Stimulated activated effector memory CD8-positive, alpha-beta T cell treated with anti-CD3 and anti-CD28 coated beads, Interleukin-12 subunit alpha, Interleukin-12 subunit beta, amount 100 ng/mL, for 72 hours (primary cell): ENCODE measurements at regions not wholly inside any gene's neighbourhood (a gene's known extent, or its start where the extent isn't known, plus 50 kb on each side); places are given as distances from the start of the nearest gene placed in this dataset.

Source experiments
- ATAC-seq: fragments of 150-1000 bp; cut with Tn5 transposase; 2 replicates; pipeline ENCODE4 v1.10.0; 2021
- DNase-seq, 2 donors: peaks; one replicate each; pipeline ENCODE4 v3.0.0; 2021 to 2022; ENCODE audit warnings: low spot score in 2 of 2
- H3K27ac Mint-ChIP-seq: one replicate; pipeline ENCODE4 v1.8.0; 2022; ENCODE audit warnings: mild to moderate bottlenecking, mixed read lengths
- H3K36me3 Mint-ChIP-seq: one replicate; pipeline ENCODE4 v1.8.0; 2022; ENCODE audit warnings: mild to moderate bottlenecking, mixed read lengths
- H3K4me1 Mint-ChIP-seq: one replicate; pipeline ENCODE4 v1.8.0; 2022; ENCODE audit warnings: mixed read lengths
- H3K4me3 Mint-ChIP-seq: one replicate; pipeline ENCODE4 v1.8.0; 2022; ENCODE audit warnings: mild to moderate bottlenecking, mixed read lengths
- H3K9me3 Mint-ChIP-seq: one replicate; pipeline ENCODE4 v1.8.0; 2022; ENCODE audit warnings: mixed read lengths

DNA sequence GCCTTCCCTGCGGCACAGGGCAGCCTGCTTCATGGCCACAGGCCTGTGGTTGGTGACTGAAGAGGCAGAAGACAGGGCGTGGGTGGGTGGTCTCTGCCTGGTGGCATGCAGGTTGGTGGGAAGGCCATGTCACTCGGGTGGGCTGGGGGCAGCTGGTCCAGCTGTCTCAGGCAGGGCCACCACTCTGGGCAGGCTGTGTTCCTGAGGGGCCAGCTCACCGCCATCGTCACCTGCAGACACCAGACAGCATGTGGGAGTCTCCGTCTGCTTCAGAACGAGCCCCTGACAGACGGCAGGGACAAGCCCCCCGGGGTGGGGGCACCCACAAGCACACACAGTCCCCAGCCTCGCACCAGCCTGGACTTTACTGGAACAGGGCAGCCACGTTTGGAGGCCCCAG lies 750.1 kb downstream of the BRD1 start:
- H3K4me3 Mint-ChIP-seq, result no peak overlapping the region
- no peak for ATAC-seq
- DNase-seq, result no peak
- H3K27ac Mint-ChIP-seq, result no peak overlapping the region
- H3K36me3 Mint-ChIP-seq, result no peaks in the 10 kb centered on the region
- H3K9me3 Mint-ChIP-seq, result no peaks in the 10 kb centered on the region
- no peaks in the 10 kb centered on the region for H3K4me1 Mint-ChIP-seq

DNA sequence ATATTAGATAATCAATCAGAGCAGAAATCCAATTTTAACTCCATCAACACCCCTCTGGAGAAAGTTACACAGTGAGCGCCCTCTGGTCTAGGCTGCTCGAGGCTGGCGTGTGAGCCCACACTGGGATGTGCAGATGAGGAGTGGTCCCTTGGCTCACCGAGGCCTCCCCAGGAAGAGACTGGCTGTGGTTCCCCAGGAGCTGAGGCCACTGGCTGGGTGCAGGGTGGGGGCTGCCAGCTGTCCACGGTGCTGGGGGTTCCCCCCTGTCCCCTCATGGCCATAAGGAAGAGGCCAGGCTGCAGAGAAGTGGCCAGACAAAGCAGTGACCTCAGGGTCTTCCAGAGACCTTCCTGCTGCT lies 750.7 kb downstream of the BRD1 start:
- no peaks in the 10 kb centered on the region for H3K36me3 Mint-ChIP-seq
- no peak overlapping the region for H3K4me3 Mint-ChIP-seq
- H3K27ac Mint-ChIP-seq, result no peak overlapping the region
- H3K9me3 Mint-ChIP-seq, result no peaks in the 10 kb centered on the region
- DNase-seq (no peak), ATAC-seq (no peak)
- H3K4me1 Mint-ChIP-seq, result no peaks in the 10 kb centered on the region

DNA sequence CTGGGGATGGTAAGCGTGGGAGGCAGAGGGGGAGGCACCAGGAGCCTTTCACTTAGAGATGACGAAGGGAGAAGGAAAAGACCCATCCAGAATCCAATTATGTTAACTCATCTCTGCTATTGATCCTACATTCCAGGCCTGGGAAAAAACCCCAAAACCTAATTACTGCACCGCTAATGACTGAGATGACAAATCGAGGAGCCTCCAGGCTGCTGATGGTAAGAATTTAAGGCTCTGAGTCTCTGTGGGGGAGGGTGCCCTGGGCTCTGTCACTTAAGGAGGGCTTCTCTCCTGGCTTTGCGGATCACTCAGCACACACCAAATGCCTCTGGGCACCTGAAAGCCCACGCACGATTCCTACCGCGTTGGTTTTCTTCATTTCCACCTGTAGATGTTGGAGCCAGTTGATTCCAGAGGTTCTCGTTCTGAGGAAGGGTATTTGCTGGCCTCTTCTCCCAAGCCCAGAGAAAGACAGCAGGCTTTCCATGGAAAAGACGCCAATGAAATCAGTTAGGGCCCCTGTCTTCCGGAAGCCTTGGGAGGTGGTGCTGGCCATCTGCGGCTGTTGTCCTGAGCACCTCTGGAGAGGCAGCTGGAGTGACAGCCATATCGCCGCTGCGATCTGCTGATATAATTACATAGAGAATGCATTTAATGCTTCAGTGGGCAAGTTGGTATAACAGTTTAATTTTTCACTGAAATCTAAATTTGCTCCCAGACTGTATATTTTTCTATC lies 751.2 kb downstream of the BRD1 start:
- Mint-ChIP-seq H3K4me1 (no peaks in the 10 kb centered on the region), H3K27ac (no peak overlapping the region), H3K9me3 (no peaks in the 10 kb centered on the region), H3K36me3 (no peaks in the 10 kb centered on the region), H3K4me3 (no peak overlapping the region)
- ATAC-seq, result no peak
- no peak for DNase-seq

DNA sequence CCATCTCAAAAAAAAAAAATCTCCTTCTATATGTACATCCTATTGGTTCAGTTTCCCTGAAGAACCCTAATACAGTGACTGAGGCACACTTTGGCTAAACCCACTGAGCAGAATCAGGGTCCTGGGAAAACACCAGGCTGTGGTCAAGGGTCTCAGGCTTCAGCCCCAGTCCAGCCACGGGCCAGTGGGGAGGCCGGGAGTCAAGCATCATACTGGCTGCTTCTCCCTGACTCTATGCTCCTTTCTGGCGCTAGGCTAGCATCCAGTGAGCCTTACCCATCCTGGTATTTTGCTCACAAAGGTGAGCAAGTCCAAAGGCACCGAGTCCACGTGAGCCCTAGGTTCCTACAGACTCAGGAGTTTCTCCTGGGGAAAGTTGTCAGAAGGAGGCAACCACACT lies 752.5 kb downstream of the BRD1 start:
- DNase-seq (no peak), ATAC-seq (no peak)
- H3K4me3 Mint-ChIP-seq, result no peak overlapping the region
- no peaks in the 10 kb centered on the region for H3K36me3 Mint-ChIP-seq
- no peaks in the 10 kb centered on the region for H3K9me3 Mint-ChIP-seq
- H3K27ac Mint-ChIP-seq, result no peak overlapping the region
- no peaks in the 10 kb centered on the region for H3K4me1 Mint-ChIP-seq

DNA sequence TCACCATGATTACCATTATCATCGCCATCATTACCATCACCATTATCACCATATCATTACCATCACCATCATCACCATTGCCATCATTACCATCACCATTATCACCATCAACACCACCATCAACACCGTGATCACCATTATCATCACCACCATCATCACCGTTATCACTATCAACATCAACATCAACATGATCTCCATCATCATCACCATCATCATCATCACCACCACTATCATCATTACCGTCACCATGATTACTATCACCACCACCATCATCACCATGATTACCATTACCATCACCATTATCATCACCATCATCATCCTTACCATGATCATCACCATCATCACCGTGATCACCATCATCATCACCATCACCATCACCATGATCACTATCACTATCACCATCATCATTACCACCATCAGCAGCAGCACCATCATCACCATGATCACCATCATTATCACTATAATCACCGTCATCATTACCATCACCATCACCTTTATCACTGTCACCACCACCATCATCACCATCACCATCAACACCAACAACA lies 753.7 kb downstream of the BRD1 start:
- no peaks in the 10 kb centered on the region for H3K4me1 Mint-ChIP-seq
- ATAC-seq (no peak), DNase-seq (no peak)
- no peak overlapping the region for H3K4me3 Mint-ChIP-seq
- H3K9me3 Mint-ChIP-seq, result no peaks in the 10 kb centered on the region
- H3K36me3 Mint-ChIP-seq, result no peaks in the 10 kb centered on the region
- no peak overlapping the region for H3K27ac Mint-ChIP-seq

DNA sequence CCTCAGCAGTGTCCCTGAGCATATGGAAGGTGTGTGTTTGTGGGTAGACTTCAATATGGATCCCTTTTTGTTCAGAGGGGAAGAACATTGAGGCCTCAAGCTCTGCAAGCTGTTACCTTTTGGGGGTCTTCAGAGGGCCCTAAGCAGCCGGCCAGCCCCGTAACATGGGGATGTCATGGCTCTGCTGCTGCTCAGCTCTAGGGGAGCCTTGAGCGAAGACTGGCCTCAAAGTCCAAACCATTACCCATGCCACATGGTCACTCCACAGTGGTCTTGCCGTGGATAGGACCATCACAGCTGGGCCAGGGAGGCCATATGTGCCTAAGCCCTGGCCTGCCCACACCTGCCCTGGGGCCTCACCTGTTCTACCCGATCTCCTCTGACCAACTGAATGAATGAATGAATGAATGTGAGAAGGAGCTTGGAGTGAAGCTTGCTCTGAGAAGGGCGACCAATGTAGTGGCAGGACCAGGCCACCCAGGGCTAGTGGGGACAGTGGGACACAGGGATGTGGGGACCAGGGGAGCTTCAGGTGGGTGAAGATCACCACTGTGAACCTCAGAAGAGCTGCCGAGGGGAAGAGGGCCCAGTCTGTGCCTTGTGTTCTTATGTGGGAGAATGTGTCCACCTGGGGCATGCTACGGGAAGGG lies 754.6 kb downstream of the BRD1 start:
- Mint-ChIP-seq H3K4me3 (no peak overlapping the region), H3K27ac (no peak overlapping the region), H3K36me3 (no peaks in the 10 kb centered on the region), H3K4me1 (no peaks in the 10 kb centered on the region), H3K9me3 (no peaks in the 10 kb centered on the region)
- ATAC-seq, result no peak
- DNase-seq, result no peak

DNA sequence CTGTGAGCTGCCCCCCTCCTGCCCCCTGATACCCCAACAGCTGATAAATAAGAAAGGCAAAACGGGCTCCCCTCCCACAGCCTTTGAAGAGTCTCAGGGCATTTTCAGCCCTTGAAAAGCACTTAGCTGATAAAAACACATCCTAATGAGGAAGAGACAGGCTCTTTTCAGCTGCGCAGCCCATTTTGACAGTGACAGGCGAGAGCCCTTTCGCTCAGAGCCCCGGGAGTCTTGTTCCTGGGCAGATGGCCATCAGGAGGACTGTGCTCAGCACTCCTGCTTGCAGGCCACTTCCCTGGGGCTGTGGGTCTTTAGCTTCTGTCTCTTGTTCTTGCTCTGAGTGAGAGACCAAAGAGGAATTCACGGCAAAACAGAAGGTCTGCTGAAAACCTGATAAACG lies 757.2 kb downstream of the BRD1 start:
- H3K36me3 Mint-ChIP-seq, result no peaks in the 10 kb centered on the region
- no peak overlapping the region for H3K4me3 Mint-ChIP-seq
- H3K9me3 Mint-ChIP-seq, result no peaks in the 10 kb centered on the region
- H3K27ac Mint-ChIP-seq, result no peak overlapping the region
- no peak for DNase-seq
- ATAC-seq, result no peak
- no peaks in the 10 kb centered on the region for H3K4me1 Mint-ChIP-seq

DNA sequence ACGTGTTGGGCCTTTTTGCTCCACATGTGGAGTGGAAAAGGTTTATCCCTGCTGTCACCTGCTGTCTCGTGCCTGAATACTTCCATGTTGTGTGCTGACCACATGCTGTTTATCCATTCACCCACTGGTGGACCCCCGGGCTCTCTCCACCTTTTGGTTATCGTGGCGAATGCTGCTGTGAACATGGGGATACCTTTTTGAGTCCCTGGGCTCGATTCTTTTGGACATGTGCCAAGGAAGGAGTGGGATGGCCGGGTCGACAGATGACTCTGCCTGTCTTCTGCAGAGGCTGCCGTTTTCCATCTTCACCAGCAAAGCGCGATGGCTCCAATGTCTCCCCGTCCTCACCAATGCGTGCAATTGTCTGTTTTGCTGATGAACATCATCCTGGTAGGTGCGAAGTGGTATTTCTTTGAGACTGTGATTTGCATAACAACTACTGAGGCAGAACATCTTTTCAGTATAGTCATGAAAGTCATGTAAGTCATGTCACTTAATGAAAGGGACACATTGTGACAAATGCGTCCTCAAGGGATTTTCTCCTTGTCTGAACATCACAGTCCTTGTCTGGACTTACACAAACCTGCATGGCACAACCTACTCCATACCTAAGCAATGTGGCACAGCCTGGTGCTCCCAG lies 758.7 kb downstream of the BRD1 start:
- no peak overlapping the region for H3K27ac Mint-ChIP-seq
- H3K4me1 Mint-ChIP-seq, result no peaks in the 10 kb centered on the region
- DNase-seq (no peak), ATAC-seq (no peak)
- no peaks in the 10 kb centered on the region for H3K36me3 Mint-ChIP-seq
- no peak overlapping the region for H3K4me3 Mint-ChIP-seq
- H3K9me3 Mint-ChIP-seq, result no peaks in the 10 kb centered on the region

DNA sequence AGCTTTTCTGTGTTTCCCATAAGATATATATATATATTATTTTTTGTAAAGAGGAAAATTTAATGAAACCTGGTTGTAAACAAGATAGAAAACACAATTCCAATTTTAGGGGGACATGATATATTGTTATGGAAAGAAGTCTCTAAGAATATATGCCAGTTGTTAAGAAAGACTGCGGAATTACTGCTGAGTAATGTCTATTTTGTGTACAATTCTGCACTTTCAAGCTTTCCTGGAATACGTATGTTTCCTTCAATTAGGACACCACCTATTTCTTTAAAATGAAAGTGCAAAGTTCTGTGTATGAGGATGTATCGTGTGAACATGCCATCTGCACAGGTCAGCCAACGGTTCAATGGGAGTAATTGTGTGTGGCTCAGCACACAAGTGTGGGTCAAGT lies 760.2 kb downstream of the BRD1 start:
- ATAC-seq (no peak), DNase-seq (no peak)
- H3K9me3 Mint-ChIP-seq, result no peaks in the 10 kb centered on the region
- no peak overlapping the region for H3K27ac Mint-ChIP-seq
- H3K4me1 Mint-ChIP-seq, result no peaks in the 10 kb centered on the region
- H3K36me3 Mint-ChIP-seq, result no peaks in the 10 kb centered on the region
- no peak overlapping the region for H3K4me3 Mint-ChIP-seq

DNA sequence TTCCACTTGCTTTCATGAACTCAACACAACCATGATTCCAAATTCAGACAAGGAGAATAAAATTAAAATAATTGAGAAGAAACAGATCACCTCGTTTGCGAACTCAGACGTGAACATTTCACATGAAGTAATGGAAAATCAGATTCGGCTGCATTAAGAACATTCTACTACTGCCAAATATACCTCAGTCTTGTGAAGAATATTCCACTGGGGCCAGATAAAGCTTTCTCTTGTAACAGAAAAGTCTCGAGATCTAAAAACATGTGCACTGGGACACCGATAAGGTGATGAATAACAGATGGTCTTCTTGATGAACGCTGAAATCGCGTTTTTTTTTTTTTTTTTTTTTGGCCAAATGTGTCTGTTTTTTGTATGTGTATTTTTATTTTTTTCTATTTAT lies 761.1 kb downstream of the BRD1 start:
- Mint-ChIP-seq H3K36me3 (no peaks in the 10 kb centered on the region), H3K27ac (no peak overlapping the region), H3K4me3 (no peak overlapping the region), H3K9me3 (no peaks in the 10 kb centered on the region), H3K4me1 (no peaks in the 10 kb centered on the region)
- ATAC-seq (no peak), DNase-seq (no peak)

DNA sequence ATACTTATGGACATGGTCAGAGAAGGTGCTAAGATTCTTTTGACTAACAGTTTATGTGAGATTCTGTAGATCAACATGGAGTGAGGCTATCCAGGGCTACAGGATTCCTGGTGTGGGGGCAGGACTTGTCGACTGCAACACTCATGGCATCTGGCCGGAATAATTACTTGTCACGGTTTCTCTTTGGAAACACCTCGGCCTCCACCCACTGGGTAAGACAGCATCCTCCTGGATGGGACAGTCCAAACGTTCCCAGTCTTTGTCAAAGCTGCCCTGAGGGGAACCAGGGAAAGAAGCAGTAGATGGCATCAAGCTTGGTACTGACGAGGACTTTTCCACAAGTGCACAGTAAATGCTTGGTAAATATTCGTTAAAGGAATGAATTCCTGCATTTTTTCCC lies 762.8 kb downstream of the BRD1 start:
- no peaks in the 10 kb centered on the region for H3K4me1 Mint-ChIP-seq
- H3K9me3 Mint-ChIP-seq, result no peaks in the 10 kb centered on the region
- DNase-seq (no peak), ATAC-seq (no peak)
- H3K27ac Mint-ChIP-seq, result no peak overlapping the region
- H3K4me3 Mint-ChIP-seq, result no peak overlapping the region
- no peaks in the 10 kb centered on the region for H3K36me3 Mint-ChIP-seq

DNA sequence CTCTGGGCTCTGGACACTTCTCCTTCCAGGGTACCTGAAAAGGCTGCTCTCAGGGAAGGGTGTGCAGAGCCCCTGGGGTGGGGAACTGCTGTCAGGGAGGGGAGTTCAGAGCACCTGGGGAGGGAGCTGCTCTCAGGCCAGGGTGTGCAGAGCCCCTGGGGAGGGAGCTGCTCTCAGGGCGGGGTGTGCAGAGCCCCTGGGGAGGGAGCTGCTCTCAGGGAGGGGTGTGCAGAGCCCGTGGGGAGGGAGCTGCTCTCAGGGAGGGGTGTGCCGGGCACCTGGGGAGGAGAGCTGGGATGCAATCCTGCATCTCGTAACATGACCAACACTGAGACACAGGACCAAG lies 764.2 kb downstream of the BRD1 start:
- ATAC-seq (no peak), DNase-seq (no peak)
- Mint-ChIP-seq H3K27ac (no peak overlapping the region), H3K36me3 (no peaks in the 10 kb centered on the region), H3K9me3 (no peaks in the 10 kb centered on the region), H3K4me1 (no peaks in the 10 kb centered on the region), H3K4me3 (no peak overlapping the region)

DNA sequence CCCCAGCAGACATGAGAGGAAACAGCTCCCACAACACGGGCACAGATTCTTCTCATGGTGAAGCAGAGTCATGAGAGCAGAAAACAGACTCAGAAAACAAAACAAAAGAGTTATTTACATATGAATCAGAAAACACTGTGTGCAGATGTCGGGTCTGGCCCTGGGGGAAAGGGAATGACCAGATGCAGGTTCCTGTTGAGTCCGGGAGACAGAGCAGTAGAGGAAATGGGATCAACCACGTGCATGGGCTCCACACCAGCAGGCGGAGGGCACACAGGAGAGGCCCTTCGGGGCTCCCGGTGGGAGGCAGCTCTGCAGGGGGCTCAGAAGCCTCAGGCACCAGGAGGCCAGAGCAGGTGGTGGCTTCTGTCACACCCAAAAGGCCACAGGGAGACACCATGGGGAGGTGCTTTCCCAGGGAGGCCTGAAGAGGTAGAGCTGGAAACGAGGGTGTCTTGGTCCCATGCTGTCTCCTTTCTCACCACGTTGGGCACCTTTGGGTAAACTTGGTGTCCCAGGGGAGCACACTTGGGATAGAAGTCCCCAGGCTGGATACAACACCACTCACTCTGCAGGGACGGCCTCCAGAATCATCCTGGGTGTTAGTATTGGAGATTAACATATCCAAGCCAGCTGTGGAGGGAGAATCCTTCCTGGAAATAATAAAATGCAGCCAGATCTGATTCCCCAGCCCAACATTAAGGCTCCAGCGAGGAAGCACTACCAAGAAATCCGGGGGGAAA lies 764.7 kb downstream of the BRD1 start:
- no peaks in the 10 kb centered on the region for H3K36me3 Mint-ChIP-seq
- ATAC-seq (no peak), DNase-seq (no peak)
- no peaks in the 10 kb centered on the region for H3K4me1 Mint-ChIP-seq
- no peak overlapping the region for H3K4me3 Mint-ChIP-seq
- no peaks in the 10 kb centered on the region for H3K9me3 Mint-ChIP-seq
- no peak overlapping the region for H3K27ac Mint-ChIP-seq

DNA sequence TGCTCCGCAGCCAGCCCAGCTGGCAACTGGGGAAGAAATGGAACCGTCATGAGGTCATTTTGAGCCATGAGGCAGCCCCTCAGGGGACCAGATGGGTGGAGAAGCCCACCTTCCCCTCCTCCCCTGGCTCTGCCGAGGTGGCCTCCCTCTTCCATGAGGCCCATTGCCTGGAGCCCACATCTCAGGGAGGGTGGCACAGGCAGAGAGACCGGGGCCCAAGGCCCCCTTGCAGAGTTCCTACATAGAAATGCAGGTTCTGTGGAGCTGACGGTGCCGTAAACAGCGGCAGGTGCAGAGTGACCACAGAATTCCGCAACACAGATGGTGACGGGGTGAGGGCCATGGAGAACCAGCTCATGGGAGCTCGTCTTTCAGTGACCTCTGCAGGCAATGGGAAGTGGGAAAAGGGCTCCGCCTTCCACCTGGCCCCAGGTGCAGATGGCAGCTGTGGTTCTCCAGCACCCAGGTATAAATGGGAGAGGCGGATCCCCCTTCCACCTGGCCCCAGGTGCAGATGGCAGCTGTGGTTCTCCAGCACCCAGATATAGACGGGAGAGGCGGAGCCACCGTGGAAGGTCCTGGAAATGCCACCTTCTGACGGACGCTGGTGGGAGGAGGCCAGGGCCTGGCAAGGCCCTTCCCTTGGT lies 765.4 kb downstream of the BRD1 start:
- Mint-ChIP-seq H3K27ac (no peak overlapping the region), H3K4me1 (no peaks in the 10 kb centered on the region), H3K4me3 (no peak overlapping the region), H3K36me3 (no peaks in the 10 kb centered on the region), H3K9me3 (no peaks in the 10 kb centered on the region)
- ATAC-seq, result no peak
- no peak for DNase-seq

DNA sequence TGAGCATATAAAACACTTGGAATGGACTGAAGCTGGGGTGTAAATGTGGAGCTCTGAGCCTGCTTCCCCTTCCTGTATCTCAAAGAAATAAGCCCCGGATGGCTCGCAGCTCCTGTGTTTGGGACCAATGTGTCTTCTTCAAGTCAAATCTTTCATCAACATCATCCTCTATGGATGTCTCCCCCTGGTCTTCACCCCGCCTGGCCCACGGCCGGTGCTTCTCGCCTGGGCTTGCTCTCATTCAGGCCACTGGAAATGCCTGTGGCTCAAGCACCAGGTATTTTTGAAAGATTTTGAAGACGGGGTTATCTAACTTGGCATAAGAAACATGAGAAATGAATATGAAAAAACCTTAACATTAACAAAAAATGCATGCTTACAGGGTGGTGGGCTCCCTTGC lies 769.8 kb downstream of the BRD1 start:
- Mint-ChIP-seq H3K4me3 (no peak overlapping the region), H3K36me3 (no peaks in the 10 kb centered on the region), H3K4me1 (no peaks in the 10 kb centered on the region), H3K9me3 (no peaks in the 10 kb centered on the region), H3K27ac (no peak overlapping the region)
- no peak for DNase-seq
- no peak for ATAC-seq
